Forelimb muscle (tissue), 1 donor: ENCODE measurements at regions not wholly inside any gene's neighbourhood (a gene's known extent, or its start where the extent isn't known, plus 50 kb on each side); places are given as distances from the start of the nearest gene placed in this dataset.

Source experiments
- DNase-seq: peaks from one replicate; pipeline ENCODE4 v3.0.0-alpha.2; 2013; ENCODE audit warnings: low read depth

DNA sequence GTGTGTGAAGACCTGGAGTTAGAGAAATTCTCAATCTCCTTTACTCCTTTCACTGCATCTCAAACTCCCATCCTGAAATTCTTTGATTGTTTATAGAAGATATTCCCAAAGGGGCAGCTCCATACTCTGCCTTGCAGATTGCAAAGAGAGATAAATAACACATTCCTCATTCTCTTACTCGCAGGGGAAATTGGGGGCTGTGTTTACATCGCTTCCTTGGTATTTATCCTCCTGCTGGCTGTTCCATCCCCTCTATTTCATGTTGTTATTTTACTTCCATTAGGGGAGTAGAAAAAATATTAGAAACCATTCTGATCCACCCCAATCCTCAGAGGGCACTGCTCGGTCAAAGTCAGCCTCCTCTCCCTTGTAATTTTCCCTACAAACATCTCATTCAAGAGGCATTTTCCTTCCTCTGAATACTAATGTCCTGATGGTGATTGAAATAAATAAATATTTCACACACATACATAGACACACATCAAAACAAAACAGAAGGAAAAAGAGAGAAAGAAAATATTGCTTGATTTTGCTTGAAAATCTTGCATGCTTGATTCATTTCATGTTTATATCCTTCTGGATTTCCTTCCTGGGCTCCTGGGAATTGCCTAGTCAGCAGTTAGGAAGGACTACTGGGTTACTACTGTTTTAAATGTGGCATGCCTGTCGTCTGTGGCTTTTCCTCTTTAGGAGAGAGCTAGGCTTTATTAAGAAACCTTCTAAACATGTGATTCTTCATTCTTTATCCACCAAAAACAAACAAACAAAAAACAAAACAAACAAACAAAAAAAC lies 420.1 kb upstream of the PAPPA start:
- no peak for DNase-seq

DNA sequence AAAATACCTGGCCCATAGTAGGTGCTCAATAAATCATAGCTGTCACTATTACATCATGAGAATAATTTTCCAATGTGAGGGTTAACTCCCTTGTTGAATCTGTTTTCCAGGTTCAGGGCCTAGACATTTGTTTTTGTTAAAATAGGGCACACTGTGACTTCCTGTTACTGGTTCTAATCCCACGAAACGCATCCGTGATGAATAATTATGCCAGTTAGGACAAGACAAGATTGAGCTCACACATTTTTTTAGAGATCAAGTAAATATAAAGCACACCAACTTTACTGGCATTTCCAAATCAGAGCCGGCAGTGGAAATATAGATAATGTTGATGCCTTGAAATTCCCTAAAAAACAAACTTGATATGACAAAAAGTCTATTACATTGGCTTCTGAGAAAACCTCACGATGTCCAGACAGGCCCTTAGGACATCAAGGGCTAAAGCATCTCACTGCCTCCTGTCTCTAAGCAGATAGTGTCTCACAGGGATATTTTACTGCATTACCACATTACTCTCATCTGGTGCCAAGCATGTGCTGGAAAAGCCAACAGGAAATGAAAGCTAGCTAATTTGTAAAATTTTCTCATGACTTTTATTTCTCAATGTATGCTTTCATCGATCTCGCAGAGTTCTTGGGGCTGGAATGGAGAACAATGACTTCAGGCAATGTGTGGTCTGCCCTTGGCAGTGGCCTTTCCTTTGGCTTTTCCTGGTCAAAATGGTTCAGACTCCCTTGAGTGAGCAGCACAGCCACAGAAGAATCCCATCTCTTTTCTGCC lies 414.3 kb upstream of the PAPPA start:
- no peak for DNase-seq

GRCh38 chr9:115740986-115741385 lies 412.6 kb upstream of the PAPPA start:
- DNase-seq, result no peak

DNA sequence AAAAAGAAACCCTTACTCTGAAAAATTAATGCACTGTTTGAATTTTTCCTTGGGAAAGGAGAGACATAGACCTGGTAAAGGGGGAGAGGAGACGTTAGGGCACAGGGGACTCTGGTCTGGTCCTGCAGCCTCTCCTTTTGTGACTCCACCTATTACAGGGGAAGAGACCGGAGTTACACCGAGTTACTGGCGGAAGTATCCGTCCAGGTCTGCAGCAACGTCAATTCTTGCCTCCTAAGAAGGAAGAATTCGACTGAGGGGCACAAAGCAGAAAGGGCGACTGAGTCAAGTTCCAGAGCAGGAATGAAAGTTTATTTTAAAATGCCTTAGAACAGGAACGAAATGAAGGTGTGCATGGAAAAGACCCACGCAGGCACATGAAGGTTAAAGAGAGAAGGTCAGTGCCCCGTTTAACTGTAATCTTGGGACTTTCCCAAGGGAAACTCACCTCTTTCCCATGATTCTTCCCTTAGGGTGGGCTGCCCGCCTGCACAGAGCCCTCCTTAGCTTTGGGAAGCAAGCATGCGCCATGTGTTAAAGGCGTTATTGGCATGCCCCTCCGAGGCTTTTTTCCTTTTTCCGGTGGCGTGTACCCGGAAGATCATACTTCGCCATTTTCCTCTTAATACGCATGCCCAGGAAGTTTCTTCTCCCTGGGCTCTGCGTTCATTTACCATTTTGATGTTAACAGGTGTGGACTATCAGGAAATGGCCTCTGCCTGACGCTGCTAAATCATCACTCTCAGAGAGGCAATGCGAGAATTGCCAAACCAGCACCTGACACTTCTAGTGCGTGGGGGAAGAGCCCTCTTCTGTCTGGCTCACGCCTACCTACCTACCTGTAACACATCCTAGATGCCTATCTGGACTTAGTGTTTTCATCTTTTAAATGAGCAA lies 409.6 kb upstream of the PAPPA start:
- no peak for DNase-seq

DNA sequence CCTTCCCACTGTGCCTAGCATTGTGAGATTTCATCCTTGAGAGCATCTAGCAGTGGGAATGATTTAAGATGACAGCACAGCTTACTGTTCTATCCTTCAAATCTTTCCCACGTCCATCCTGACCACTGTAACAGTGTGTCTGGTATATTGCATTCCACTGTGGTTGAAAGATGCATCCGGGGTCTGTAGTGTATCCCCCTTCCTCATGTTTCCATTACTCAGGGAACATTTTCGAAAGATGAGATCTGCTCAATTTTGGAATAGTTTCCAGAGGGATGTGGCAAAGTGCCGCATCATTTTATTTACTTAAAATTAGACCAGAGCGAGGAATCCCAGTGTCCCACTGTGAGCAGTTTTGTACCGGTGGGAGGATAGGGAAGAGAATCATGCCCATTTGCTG lies 407.1 kb upstream of the PAPPA start:
- DNase-seq, result no peak

GRCh38 chr9:115747731-115748130 lies 405.9 kb upstream of the PAPPA start:
- no peak for DNase-seq

- DNase-seq, result no peak
Measured at GRCh38 chr9:115756736-115757135, 396.9 kb upstream of the PAPPA start.

DNA sequence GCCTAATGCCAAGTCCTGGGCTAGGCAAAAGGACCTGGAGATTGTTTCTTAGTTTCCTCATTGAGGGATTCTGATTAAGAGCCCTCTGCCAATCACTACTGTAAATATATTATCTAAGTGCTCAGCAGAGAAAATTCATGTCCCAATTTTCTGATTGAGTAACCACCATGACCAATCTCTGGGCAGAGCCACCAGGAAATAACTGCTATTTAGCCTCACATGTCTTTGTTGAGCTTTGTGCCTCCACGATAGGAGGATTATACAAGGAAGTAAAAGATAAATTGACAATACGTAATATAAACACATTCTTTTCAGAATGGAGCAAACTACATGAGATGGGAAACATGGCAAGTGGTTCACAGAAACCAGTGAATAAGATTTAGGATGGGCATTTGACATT lies 396.1 kb upstream of the PAPPA start:
- no peak for DNase-seq

GRCh38 chr9:115758441-115758840 lies 395.1 kb upstream of the PAPPA start:
- no peak for DNase-seq

DNA sequence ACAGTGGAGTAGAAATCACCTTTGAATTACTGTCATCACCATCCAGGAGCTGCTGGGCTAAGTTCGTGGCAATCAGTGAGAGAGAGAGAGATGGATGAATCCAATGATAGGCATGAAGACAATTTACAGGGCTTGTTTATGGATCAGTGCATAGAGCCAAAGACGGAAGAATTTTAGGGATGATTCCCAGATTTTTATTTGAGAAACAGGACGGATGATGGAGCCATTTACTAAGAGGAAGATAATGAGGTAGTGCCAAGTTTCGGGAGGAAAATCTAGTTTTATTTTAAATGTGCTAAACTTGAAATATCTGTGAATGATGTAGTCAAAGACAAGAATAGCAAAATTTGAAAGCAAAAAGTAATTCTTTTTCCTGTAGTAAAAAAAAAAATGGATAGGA lies 394.2 kb upstream of the PAPPA start:
- no peak for DNase-seq

DNA sequence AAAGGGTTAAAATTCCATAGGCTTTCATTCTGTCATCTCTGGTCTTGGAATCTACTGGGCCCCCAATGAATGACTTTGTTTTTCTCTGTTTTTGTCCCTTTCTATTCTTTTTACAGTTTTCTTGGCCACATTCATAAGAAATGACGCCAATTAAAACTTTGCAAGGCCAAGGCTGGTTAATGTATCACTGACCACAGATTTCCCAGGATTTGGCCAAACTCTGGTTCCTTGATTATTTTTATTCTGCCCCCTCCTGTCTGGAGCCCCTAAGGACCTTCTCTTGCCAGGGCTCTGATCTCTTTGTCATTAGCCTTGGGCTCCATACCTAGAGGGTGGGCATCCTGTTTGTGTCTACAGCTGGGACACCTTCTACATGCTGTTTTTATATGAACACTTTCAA lies 388.9 kb upstream of the PAPPA start:
- no peak for DNase-seq

DNA sequence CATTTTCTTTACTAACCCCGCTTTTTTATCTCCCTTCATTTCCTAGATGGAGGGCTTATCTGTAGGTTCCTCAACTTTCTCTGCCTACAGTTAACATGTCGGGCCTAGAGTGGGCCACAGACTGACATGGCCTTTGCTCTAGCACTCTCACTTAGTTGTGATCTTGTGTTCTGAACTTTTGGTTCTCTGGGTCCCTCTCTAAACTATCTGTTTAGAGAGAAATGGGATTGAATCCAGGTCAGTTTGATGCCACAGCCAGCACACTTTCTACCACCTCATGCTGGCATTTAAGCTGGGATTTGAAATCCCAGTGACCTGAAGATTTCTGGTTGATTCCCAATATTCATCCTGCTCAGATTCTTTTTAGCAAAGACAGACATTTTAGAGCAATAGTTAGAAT lies 388.5 kb upstream of the PAPPA start:
- DNase-seq, result no peak

GRCh38 chr9:115766370-115766955 lies 387.1 kb upstream of the PAPPA start:
- no peak for DNase-seq

- DNase-seq, result no peak
Measured at GRCh38 chr9:115770521-115770920, 383.1 kb upstream of the PAPPA start.

- no peak for DNase-seq
Measured at GRCh38 chr9:115775659-115776058, 377.9 kb upstream of the PAPPA start.

DNA sequence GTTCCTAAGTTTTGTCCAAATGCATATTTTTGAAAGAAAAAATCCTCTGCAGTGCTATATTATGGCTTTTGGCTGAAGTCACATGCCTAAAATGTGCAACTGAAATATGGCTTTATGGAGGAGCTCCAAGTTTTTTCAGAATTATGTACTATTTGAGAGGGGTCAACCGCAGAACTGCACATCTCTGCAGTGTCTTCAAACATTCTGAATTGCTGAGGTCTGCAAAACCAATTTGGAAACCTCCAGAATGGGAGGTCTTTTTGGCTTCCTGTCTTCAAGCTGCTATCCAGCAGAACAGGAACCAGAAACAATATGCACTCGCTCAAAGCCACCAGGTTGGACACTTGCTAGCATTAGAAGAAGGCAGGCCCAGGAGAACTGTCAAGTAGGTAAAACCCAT lies 376.0 kb upstream of the PAPPA start:
- peak; percentile 75 for DNase-seq

DNA sequence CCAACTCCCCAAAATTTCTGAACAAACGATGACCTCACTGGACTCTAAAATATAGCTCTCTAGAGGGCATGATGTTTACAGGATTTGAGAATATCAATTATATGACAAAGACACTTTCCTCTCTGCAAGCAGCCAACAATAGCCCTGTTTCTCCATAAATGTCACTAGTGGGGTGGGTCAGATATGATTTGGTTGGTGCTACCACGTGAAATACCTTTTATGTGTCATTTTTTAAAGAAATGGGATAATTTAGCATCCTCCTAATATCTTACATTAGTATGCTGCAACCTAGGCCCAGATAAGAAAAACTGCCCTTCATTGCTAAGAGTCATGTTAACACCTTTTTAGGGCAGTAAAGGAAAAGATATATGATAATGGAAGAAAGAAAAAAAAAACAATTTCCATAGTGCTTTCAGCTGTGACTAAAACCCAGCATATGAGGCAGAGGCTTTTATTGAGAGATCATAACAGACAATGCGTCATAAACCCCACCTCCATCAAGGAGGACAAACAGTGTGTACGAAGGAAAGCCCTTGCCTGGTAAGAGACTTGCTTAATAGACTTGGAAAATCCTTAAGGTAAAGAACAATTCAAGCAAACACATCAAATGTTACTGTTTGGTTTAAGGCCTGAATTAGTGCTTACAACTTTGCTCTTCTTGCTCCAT lies 372.4 kb upstream of the PAPPA start:
- no peak for DNase-seq

GRCh38 chr9:115786321-115786720 lies 367.3 kb upstream of the PAPPA start:
- DNase-seq, result no peak

DNA sequence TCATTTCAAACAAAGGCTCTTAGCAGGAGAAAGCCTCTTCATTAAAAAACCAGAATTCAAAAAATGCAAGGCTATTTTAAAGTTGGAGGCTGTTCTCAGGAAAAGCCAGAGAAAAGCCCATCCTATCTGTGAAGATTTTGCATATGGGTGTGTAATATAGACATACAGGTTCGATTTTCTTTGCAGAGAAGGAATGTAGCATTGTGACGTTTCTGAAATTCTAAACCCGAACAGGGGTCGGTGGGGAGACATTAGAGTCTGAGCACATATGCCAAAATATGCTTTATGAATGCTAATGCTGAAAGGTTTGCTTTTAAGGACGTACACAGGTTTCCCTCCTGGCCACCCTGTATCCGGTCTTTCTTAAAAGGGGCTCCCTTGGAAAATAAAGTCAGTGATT lies 363.1 kb upstream of the PAPPA start:
- DNase-seq, result no peak

- DNase-seq, result no peak
Measured at GRCh38 chr9:115794921-115795475, 358.6 kb upstream of the PAPPA start.

DNA sequence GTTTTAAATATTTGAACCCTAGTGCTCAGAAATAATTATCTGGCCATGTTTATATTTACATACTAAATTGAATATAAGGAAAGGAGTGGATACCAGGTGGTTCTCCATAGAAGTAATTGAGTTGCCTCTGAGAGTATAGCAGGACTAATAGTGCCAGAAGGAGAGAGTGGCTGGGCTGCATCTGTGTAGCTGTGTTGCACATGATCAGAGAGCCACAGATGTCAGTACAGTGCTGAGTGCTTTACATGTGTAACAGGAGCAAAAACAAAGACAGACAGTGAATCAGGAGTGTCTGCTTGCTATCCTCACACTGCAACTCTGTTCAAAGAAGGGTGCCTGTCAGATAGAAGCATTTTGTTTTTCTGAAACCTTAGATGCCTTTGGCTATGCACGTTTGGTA lies 353.9 kb upstream of the PAPPA start:
- no peak for DNase-seq
